ENCODE measurements at regions not wholly inside any gene's neighbourhood (a gene's known extent, or its start where the extent isn't known, plus 50 kb on each side); places are given as distances from the start of the nearest gene placed in this dataset.

DNA sequence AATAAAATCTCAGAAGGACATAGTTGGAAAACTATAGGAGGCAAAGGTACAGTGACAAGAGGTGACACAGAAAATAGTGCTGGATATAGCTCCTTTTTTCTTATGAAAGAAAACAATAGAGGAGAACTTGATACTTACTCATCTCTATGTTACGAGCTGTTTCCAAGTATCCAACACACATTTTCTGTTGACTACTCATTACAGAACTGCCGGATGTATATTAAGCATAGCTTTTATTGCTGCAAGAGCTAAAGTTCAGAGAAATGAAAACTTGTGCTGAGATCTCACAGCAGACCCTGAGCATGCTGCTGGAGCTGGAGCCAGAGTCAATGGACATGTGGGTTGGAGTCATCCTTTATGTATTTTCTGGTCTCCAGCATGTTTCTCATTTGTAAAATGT lies 210.0 kb upstream of the NT5C1B start:
- TF ChIP-seq, protein P1, sequence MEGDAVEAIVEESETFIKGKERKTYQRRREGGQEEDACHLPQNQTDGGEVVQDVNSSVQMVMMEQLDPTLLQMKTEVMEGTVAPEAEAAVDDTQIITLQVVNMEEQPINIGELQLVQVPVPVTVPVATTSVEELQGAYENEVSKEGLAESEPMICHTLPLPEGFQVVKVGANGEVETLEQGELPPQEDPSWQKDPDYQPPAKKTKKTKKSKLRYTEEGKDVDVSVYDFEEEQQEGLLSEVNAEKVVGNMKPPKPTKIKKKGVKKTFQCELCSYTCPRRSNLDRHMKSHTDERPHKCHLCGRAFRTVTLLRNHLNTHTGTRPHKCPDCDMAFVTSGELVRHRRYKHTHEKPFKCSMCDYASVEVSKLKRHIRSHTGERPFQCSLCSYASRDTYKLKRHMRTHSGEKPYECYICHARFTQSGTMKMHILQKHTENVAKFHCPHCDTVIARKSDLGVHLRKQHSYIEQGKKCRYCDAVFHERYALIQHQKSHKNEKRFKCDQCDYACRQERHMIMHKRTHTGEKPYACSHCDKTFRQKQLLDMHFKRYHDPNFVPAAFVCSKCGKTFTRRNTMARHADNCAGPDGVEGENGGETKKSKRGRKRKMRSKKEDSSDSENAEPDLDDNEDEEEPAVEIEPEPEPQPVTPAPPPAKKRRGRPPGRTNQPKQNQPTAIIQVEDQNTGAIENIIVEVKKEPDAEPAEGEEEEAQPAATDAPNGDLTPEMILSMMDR (IDR thresholded peaks at IDR 0.05), result no peak
- TF ChIP-seq POLR2AphosphoS5 (IDR thresholded peaks at IDR 0.05) (no peak), POLR2A (IDR thresholded peaks at IDR 0.05) (no peak)

Data from upper lobe of left lung (tissue), 4 donors.